Urinary bladder (tissue), 3 donors: ENCODE measurements at regions not wholly inside any gene's neighbourhood (a gene's known extent, or its start where the extent isn't known, plus 50 kb on each side); places are given as distances from the start of the nearest gene placed in this dataset.
"Not testable (repeated sequence)": the region's sequence is repeated elsewhere in the genome, so short reads cannot be mapped to it uniquely, and the experiment has no call there.

Experiments used
- DNase-seq: peaks from one replicate; pipeline ENCODE4 v3.0.0-alpha.2; 2015; ENCODE audit errors: extremely low spot score
- H3K27ac ChIP-seq: one replicate; pipeline ENCODE4 v1.5.1; 2013; ENCODE audit warnings: low read depth, mild to moderate bottlenecking, moderate library complexity
- H3K36me3 ChIP-seq: one replicate; pipeline ENCODE4 v1.6.1; 2013; ENCODE audit warnings: mild to moderate bottlenecking, moderate library complexity; ENCODE audit not compliant: insufficient read depth
- H3K4me1 ChIP-seq: one replicate; pipeline ENCODE4 v1.6.1; 2013; ENCODE audit warnings: mild to moderate bottlenecking, moderate library complexity; ENCODE audit not compliant: insufficient read depth
- H3K4me3 ChIP-seq: one replicate; pipeline ENCODE4 v1.5.1; 2013; ENCODE audit warnings: low read depth, low read length
- WGBS: extraction: QIAGEN DNeasy Blood & Tissue Kit; methylation state at CpG from one replicate; pipeline ENCODE4 v1.1.7; 2013; 5-methylcytosine and 5-hydroxymethylcytosine counted together
- donor health status: healthy with polysubstance abuse.
- donor health status: healthy.

DNA sequence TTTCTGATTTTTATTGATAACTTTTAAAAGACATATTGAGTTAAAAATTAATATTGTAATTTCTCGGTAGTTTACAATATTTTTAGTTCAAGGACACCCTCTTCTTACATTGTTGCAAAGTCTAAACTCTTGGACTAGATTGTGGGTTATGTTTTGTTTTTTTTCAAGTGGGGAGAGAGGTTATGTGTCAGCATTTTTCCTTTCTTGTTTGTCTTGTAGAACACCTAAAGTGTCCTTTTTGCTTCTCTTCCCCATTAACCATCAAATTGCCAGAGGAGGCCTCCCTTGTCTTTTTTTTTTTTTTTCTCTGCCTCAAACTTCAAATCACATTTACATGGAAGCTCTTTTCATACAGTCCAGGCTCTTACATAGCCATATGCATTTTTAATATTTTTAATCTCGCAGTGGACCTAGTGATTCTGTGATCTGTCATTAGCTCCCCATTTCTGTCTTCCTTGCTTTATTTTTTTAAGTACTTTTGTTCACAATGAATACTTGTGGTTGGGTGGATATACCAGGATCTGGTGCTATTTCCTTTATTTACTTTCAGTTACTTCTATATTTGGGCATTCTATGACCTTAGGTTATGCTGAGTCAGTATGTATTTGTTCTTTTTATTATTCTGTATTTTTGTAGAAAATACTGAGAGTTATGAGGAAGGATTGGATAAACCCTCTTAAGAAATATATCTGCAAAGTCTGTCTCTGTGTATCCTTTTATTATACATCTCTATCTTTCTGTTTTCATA lies 2280.6 kb upstream of the ACO1 start:
- Histone ChIP-seq H3K4me3 (no peak overlapping the region), H3K36me3 (no peaks in the 10 kb centered on the region), H3K27ac (no peak overlapping the region), H3K4me1 (no peaks in the 10 kb centered on the region)
- DNase-seq: no peak
- WGBS: 61% methylated on average over 2 of the region's 2 CpGs

- H3K4me1 ChIP-seq, H3K36me3 ChIP-seq, DNase-seq, H3K27ac ChIP-seq, H3K4me3 ChIP-seq: not testable (repeated sequence)
- WGBS: 75% methylated on average over 8 of the region's 8 CpGs
Measured at GRCh38 chr9:30107134-30107533, 2277.3 kb upstream of the ACO1 start.

- Histone ChIP-seq H3K36me3 (no peaks in the 10 kb centered on the region), H3K4me3 (no peak overlapping the region), H3K27ac (no peak overlapping the region), H3K4me1 (no peaks in the 10 kb centered on the region)
- DNase-seq: no peak
- WGBS: 79% methylated on average over 3 of the region's 3 CpGs
Measured at GRCh38 chr9:30116673-30117217, 2267.7 kb upstream of the ACO1 start.

DNA sequence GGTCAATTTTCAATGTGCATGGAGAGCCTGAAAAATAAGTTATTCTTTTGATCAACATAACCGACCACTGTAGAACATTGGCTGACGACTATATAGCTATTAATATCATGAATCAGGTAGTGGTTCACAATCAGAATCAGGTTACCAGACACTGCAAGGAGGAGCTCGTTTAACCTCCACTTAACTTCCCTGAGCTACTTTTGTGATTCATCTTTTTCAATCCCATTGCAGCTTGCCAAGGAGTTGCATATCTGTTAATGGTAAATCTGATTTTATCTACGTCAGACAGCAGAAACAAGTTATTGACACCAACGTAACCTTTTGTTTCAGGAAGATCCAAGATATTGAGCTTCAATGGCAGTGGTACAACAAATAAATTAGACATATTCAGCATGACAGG lies 2263.8 kb upstream of the ACO1 start:
- WGBS: 60% methylated on average over 5 of the region's 5 CpGs

DNA sequence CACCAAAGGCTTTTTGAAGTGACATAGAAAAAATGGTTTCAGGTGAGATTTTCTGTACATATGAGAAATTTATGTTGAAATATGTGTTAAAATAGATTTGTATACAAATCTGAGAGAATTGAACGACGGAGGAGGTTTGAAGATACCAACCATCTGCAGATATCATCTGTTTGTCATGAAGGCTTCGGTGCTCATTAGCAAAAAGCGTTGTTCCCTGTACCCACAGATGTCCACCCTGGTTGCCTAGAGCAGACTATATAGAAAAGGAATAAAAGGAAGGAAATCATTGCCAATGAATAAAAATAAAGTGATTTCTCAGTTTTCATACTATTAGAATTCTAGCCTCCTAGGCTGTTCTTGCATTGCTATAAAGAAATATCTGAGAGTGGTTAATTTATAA lies 2262.8 kb upstream of the ACO1 start:
- WGBS: 89% methylated on average over 4 of the region's 4 CpGs
- DNase-seq: no peak
- Histone ChIP-seq H3K4me1 (no peaks in the 10 kb centered on the region), H3K36me3 (no peaks in the 10 kb centered on the region), H3K4me3 (no peak overlapping the region), H3K27ac (no peak overlapping the region)

More for the DNA sequence above, 2263.8 kb upstream of the ACO1 start:
- Histone ChIP-seq H3K4me3 (no peak overlapping the region), H3K4me1 (no peaks in the 10 kb centered on the region), H3K36me3 (no peaks in the 10 kb centered on the region), H3K27ac (no peak overlapping the region)
- no peak for DNase-seq

GRCh38 chr9:30125881-30126280 lies 2258.6 kb upstream of the ACO1 start:
- no peak for DNase-seq
- Histone ChIP-seq H3K36me3 (no peaks in the 10 kb centered on the region), H3K4me3 (no peak overlapping the region), H3K27ac (no peak overlapping the region), H3K4me1 (no peaks in the 10 kb centered on the region)

DNA sequence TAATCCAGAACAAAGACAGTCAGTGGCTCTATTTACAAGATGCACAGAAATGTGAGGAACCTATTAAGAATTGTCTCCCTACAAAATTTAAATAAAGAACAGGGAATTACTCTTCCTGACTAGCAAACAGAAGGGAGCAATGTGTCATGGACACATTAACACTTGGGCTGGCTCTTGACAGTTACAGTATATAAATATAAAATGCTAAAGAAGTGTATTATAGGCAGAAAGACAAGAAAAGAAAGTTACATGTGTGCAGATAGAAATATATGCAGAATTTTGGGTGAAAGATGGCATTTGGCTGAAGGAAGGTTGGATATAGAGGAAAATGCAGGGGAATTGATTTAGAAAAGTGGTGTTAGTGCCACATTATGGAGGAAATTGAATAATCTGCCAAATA lies 2257.1 kb upstream of the ACO1 start:
- Histone ChIP-seq H3K4me1 (no peaks in the 10 kb centered on the region), H3K36me3 (no peaks in the 10 kb centered on the region), H3K4me3 (no peak overlapping the region), H3K27ac (no peak overlapping the region)
- DNase-seq: no peak

DNA sequence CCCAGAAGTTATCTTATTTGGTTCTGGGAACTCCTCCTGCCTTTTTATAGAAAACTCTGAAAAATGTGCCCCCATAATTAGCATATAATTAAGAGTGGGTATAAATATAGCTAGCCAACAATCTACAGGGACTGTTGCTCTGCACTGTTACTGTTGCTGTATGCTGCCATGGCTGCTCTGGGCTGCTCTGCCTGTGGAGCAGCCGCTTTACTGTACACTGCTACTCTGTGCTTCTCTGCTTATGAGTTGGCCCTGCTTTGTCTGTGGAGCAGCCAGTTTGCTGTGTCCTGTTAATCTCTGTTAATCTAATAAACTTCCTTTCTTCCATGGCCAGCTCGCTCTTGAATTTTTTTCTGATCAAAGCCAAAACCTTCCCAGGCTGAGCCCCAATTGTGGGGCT lies 2244.0 kb upstream of the ACO1 start:
- WGBS: 74% methylated on average over 2 of the region's 2 CpGs
- H3K36me3 ChIP-seq: no peaks in the 10 kb centered on the region
- no peak overlapping the region for H3K27ac ChIP-seq
- no peak for DNase-seq
- H3K4me1 ChIP-seq: no peaks in the 10 kb centered on the region
- no peak overlapping the region for H3K4me3 ChIP-seq

DNA sequence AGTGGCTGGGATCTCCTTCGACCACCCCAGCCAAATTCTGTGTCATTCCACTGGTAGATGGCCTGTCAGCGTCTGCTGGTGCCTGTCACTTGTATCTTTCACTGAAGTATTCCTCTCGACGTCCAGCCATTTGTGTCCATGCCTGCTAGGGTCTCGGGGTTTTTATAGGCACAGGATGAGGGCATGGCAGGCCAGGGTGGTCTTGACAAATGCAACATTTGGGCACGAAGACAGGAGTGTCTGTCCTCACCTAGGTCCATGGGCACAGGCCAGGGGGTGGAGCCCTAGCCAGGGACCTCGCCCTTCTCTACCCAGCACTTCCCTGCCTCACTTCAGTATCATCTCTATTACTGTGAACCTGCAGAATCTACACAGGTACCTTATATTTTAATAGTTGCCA lies 2223.9 kb upstream of the ACO1 start:
- 84% methylated on average over 7 of the region's 7 CpGs for WGBS
- H3K36me3 ChIP-seq: no peaks in the 10 kb centered on the region
- no peak overlapping the region for H3K4me3 ChIP-seq
- H3K4me1 ChIP-seq: no peaks in the 10 kb centered on the region
- DNase-seq: no peak
- H3K27ac ChIP-seq: no peak overlapping the region

GRCh38 chr9:30172206-30172605 lies 2212.2 kb upstream of the ACO1 start:
- Histone ChIP-seq H3K27ac (no peak overlapping the region), H3K4me3 (no peak overlapping the region), H3K4me1 (no peaks in the 10 kb centered on the region), H3K36me3 (no peaks in the 10 kb centered on the region)
- no peak for DNase-seq
- 91% methylated on average over 1 of the region's 1 CpG for WGBS

DNA sequence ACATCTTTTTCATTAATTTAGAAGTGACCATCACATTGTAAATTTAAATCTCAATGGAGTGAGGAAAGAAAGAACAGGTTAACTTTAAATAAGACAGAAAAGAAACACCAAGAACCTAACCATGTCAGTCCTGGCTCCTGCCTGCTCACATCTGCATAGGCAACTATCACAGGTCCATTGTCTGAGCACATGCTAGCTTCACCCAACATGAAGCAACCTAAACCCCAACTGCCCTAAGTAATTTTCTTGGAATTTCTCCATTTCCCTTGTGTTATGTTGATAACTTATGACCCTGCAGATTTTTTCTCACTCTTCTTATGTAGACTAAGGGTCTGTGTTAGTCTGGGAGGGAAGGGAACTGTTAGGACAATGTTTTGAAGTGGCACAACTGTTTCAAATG lies 2205.8 kb upstream of the ACO1 start:
- no peaks in the 10 kb centered on the region for H3K36me3 ChIP-seq
- H3K27ac ChIP-seq: no peak overlapping the region
- H3K4me1 ChIP-seq: no peaks in the 10 kb centered on the region
- DNase-seq: no peak
- no peak overlapping the region for H3K4me3 ChIP-seq

DNA sequence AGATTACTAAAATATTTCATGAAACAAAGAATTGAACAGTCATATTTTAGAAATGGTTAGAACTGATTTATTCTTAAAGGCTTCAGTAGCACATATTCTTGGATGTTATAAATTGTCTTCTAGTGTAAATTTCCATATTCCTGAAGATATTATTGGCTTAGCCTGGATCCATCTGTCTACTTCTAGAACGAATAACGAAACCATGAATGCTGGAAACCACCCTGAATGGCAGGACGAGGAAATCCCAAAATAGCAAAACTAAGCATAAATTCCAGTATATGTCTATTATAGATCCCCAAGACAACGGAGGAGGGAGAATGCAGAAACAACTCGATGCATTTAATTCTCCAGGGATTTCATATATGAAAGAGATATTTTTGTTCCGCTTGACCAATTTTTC lies 2191.0 kb upstream of the ACO1 start:
- Histone ChIP-seq H3K4me3 (no peak overlapping the region), H3K36me3 (no peaks in the 10 kb centered on the region), H3K27ac (no peak overlapping the region), H3K4me1 (no peaks in the 10 kb centered on the region)
- 84% methylated on average over 6 of the region's 6 CpGs for WGBS
- no peak for DNase-seq

GRCh38 chr9:30196941-30197340 lies 2187.5 kb upstream of the ACO1 start:
- 59% methylated on average over 1 of the region's 1 CpG for WGBS
- H3K36me3 ChIP-seq: no peaks in the 10 kb centered on the region
- H3K27ac ChIP-seq: no peak overlapping the region
- no peaks in the 10 kb centered on the region for H3K4me1 ChIP-seq
- no peak overlapping the region for H3K4me3 ChIP-seq
- no peak for DNase-seq

GRCh38 chr9:30197453-30197852 lies 2187.0 kb upstream of the ACO1 start:
- no peak overlapping the region for H3K27ac ChIP-seq
- H3K4me3 ChIP-seq: no peak overlapping the region
- H3K36me3 ChIP-seq: no peaks in the 10 kb centered on the region
- DNase-seq: no peak
- no peaks in the 10 kb centered on the region for H3K4me1 ChIP-seq

DNA sequence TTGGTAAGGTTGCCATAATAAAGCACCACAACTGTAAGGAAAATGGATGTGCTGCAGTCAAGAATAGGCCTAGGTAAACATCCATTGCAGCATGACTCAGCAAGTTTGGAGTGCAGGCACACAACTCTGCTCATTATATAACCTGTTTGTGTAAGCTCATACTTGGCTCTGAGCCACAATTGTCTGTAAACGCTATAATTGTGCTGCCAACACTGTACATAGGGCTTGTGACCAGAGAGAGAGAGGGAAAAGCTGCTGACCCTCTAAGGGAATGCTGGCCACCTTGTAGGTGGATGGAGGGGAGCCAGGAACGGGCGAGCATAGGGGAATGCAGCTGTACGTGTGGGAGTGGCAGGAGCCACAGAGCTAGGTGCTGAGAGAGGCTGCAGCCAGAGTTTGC lies 2186.5 kb upstream of the ACO1 start:
- WGBS: 83% methylated on average over 4 of the region's 4 CpGs
- no peaks in the 10 kb centered on the region for H3K36me3 ChIP-seq
- no peak overlapping the region for H3K27ac ChIP-seq

More for the DNA sequence above, 2186.5 kb upstream of the ACO1 start:
- no peak overlapping the region for H3K4me3 ChIP-seq
- DNase-seq: no peak
- no peaks in the 10 kb centered on the region for H3K4me1 ChIP-seq
